22Rv1 (cell line): ENCODE measurements at regions not wholly inside any gene's neighbourhood (a gene's known extent, or its start where the extent isn't known, plus 50 kb on each side); places are given as distances from the start of the nearest gene placed in this dataset.

Experiments used
- H3K27ac ChIP-seq: fragments of 450-650 bp; 2 replicates; pipeline ENCODE4 v1.5.1; 2017
- CTCF ChIP-seq: fragments of 450-650 bp; IDR thresholded peaks from 2 replicates; pipeline ENCODE4 v1.5.1; 2017; ENCODE audit warnings: mild to moderate bottlenecking
- ZFX ChIP-seq: fragments of 450-650 bp; IDR thresholded peaks from 2 replicates; pipeline ENCODE4 v1.6.1; 2017; ENCODE audit warnings: antibody characterized with exemption, borderline replicate concordance

GRCh38 chr10:80697926-80698325 lies 160.2 kb downstream of the SH2D4B start:
- TF ChIP-seq ZFX (no peak), CTCF (no peak)
- no peak overlapping the region for H3K27ac ChIP-seq

GRCh38 chr10:80699602-80700039 lies 161.9 kb downstream of the SH2D4B start:
- H3K27ac ChIP-seq, result no peak overlapping the region
- peak; percentile 95 for TF ChIP-seq CTCF
- TF ChIP-seq ZFX, result no peak

- TF ChIP-seq CTCF, result no peak
- no peak for TF ChIP-seq ZFX
- no peak overlapping the region for H3K27ac ChIP-seq
Observed at GRCh38 chr10:80700252-80700651, 162.6 kb downstream of the SH2D4B start.

- TF ChIP-seq ZFX, result no peak
- TF ChIP-seq CTCF, result no peak
- no peak overlapping the region for H3K27ac ChIP-seq
Observed at GRCh38 chr10:80700760-80701444, 163.2 kb downstream of the SH2D4B start.

GRCh38 chr10:80701706-80702105 lies 164.0 kb downstream of the SH2D4B start:
- H3K27ac ChIP-seq, result no peak overlapping the region
- no peak for TF ChIP-seq CTCF
- no peak for TF ChIP-seq ZFX

- no peak overlapping the region for H3K27ac ChIP-seq
- TF ChIP-seq CTCF (no peak), ZFX (no peak)
Observed at GRCh38 chr10:80702143-80702542, 164.4 kb downstream of the SH2D4B start.

GRCh38 chr10:80705899-80706298 lies 168.2 kb downstream of the SH2D4B start:
- H3K27ac ChIP-seq, result no peak overlapping the region
- no peak for TF ChIP-seq CTCF
- no peak for TF ChIP-seq ZFX
